ENCODE measurements at regions not wholly inside any gene's neighbourhood (a gene's known extent, or its start where the extent isn't known, plus 50 kb on each side); places are given as distances from the start of the nearest gene placed in this dataset.

- no peak for DNase-seq
These were observed 51.1 kb downstream of the HYCC1 start for GRCh38 chr7:22962775-22963350.

DNA sequence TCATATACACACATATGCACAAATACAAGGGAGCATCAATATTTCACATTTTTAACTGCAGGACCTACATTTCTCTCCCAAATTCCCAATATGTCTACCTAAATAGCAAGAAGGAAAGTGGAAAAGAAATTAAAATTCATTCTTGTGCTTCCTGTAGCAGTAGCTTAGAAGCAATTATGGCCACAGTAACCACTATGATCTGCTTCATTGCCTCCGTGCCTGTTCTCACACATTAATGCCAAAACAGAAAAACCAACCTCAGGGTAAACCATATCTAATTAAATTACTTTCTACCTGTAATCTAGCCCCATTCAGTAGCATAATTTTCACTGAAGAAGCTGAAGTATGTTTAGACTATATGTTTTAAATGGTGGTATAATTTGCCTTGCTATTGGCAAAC lies 55.2 kb downstream of the HYCC1 start:
- no peak for DNase-seq

DNA sequence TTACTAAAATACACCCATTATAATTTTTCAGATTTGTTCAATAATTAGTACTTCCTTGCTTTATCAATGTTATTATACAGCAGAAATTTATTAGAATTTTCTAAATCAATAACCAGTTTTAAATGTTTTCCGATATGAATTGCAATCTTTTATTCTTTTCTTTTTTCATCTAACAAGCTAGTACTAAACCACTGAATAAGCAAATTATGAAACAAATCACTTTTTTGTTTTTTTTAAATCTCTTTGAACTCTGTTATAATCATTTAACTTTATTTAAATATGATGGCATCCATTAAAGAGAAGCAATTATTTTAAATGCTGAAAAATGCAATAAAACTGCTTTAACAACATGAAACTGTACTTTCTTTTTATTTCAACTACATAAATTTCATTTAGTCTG lies 59.7 kb downstream of the HYCC1 start:
- no peak for DNase-seq

- DNase-seq: no peak
These were observed 61.5 kb downstream of the HYCC1 start for GRCh38 chr7:22952306-22953015.

DNA sequence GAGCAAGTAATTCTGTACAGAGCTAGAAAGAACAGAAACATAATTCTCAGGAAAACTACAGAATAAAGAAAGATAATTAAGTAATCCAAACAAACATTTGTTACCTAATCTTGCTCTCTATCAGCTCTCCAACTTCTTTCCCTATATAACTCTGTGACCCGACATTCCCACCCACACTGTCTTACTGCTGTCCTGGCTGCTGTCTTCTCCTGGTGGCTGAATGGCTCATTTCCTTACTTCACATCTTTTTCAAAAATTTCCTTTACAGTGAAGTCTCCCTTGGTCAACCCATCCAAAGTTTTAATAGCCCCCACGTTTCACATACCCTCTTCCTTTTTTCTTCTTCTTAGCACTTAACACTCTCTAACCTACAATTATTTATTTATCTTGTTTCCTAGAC lies 64.0 kb downstream of the HYCC1 start:
- DNase-seq: no peak

GRCh38 chr7:22949221-22949620 lies 64.7 kb downstream of the HYCC1 start:
- DNase-seq: no peak

DNA sequence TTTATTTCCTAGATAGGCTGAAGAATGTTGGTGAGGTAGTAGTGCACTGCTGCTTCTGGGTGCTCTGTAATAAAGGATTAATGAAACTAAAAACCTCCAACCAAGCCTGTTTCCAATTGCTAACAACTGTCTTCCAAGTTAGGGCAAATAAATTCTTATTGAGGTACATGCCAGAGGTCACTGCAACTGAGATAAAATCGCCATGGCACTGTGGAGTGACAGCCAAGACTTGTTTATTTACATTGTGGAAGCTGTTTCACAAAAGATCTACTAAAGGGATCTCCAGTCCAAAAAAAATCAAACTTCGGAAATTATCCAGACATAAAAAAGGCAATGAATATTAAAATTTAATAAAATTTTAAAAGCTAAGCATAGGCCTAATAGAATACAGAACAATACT lies 65.2 kb downstream of the HYCC1 start:
- no peak for DNase-seq

GRCh38 chr7:22945584-22945983 lies 68.3 kb downstream of the HYCC1 start:
- DNase-seq: no peak

GRCh38 chr7:22944510-22944909 lies 69.4 kb downstream of the HYCC1 start:
- DNase-seq: no peak

DNA sequence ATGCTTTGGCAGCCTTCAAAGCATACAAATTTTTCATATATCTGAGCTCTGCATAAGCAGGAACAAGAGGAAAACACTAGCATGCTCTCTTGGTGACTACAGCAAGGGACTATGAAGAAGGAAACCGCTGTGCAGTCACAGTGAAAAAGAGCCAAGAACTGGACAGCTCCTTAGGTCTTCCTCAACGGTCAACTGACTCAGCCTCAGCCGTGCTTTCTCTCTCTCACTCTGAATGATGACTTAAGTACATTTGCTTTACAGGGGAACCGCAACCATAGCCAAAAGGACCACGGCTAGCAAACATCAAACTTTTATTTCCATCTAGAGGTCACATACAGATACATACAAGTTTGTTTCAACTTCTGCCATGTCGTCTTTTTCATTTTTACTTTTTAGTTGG lies 69.9 kb downstream of the HYCC1 start:
- DNase-seq: no peak

GRCh38 chr7:22942191-22942590 lies 71.7 kb downstream of the HYCC1 start:
- DNase-seq: no peak

DNA sequence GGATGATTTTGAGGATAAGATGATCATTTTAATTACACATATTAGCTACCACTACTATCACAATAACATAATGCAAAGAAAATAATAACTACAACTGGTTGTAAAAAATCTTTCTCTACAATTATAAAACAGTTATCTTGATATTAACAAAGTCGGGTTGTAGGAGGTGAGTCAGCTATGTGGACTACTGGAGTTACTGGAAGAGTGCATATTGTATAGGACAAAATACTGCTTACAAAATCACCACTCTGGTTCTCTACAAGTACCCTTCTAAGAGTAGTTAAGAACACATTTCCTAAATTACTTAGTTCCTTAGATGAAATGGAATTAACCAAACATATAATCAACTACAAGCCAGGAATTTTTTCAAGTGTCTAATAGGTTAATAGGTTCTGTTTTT lies 74.1 kb downstream of the HYCC1 start:
- no peak for DNase-seq

GRCh38 chr7:22937946-22938345 lies 76.0 kb downstream of the HYCC1 start:
- DNase-seq: no peak

DNA sequence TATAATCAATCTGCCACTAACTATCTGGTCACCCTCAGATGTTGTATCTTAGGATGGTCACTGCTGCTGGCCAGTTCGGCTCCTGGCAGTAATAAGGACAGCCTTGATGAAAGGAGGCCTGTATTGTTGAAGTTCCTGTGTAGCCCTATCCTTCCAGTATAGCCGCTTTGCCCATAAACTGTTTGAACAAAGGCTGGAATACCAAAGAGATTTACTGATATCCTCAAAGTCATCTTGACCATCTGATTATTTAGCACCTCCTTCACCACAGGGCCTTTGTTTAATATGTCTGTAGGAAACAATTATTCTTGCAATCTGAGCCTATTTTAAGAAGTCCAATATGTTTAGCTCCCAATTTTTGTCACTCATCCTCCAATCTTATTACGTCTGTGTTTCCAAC lies 77.7 kb downstream of the HYCC1 start:
- no peak for DNase-seq

GRCh38 chr7:22935269-22935668 lies 78.7 kb downstream of the HYCC1 start:
- no peak for DNase-seq

DNA sequence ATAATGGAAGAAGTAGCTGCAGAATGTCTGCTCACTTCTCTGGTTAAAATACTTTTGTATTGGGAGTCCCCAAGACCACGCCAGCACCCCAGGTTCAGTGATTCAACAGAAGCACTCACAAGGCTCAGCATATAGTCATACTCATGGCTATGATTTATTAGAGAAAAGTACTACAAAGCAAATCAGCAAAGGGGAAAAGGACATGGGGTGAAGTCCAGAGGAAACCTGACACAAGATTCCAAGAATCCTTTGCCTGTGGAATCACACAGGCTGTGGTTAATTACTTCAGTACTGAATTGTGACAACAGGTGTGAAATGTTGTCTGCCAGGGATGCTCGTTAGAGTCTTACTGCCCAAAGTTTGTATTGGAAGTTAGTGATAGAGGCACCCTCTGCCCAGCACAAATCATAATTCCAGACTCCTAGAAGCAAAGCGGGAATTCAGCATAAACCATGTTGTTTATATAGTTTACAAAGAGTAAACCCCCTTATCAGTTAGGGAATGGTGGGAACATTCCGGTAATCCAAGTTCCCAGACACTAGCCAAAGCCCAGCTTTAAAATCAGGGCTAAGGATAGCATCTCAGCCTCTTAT lies 79.4 kb downstream of the HYCC1 start:
- no peak for DNase-seq

DNA sequence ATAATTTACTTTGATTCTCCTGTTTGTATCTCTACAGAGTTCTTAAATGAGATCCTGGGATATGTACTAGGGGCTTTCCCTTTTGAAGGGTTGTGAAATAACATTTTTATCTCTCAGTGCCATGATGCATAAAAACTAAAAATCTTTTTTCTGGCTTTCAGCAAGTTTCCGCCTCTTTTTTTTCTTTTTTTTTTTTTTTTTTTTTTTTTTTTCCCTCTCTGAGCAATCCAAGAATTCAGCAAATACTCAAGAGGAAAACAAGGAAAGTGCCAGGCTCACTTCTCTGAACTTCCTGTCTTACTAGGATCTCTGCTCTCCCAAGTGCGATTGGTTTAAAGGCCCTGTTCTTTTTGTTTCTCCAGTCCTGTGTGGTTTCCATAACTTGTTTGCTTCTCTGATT lies 79.9 kb downstream of the HYCC1 start:
- no peak for DNase-seq

- DNase-seq: no peak
These were observed 81.0 kb downstream of the HYCC1 start for GRCh38 chr7:22932896-22933295.

DNA sequence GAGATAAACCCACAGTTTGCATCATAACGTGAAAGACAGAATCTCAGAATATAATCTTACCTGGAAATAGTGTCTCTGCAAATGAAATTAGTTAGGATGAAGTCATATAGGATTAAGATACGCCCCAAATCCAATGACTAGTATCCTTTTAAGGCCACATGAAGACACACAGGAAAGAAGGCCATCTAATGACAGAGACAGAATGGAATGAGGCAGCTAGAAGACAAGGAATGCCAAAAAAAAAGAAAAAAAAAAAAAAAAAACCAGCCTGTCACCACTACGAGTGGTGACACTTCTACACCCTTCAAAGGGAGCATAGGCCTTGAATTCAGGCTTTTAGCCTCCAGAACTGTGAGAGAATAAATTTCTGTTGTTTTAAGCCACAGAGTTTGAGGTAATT lies 82.9 kb downstream of the HYCC1 start:
- DNase-seq: no peak

- DNase-seq: no peak
These were observed 91.6 kb downstream of the HYCC1 start for GRCh38 chr7:22922307-22922706.

GRCh38 chr7:22921386-22922086 lies 92.4 kb downstream of the HYCC1 start:
- DNase-seq: no peak

GRCh38 chr7:22920672-22921071 lies 93.3 kb downstream of the HYCC1 start:
- no peak for DNase-seq

- no peak for DNase-seq
These were observed 90.5 kb upstream of the TOMM7 start for GRCh38 chr7:22913158-22913557.

DNA sequence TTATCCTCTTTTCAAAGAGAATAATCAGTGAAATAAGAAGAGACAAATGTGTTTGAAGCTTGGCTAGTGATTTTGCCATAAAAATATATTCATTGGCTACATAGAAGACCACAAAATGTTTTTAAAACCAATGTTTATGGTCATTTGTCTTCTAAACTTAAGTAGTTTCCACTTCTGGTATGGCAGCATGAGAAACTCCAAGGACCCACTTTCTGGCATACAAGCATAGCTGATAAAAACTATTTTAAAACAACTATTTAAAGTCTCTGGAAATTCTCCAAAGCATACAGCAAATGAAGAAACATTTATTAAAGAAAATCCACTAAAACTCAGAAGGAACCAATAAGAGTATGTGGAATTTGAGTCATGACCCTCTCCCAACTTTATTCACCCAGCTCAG lies 89.2 kb upstream of the TOMM7 start:
- no peak for DNase-seq

All from CD4-positive, alpha-beta T cell treated with Interferon alpha-2 for 1 hour (primary cell).